Osteoblast (primary cell): ENCODE measurements at regions not wholly inside any gene's neighbourhood (a gene's known extent, or its start where the extent isn't known, plus 50 kb on each side); places are given as distances from the start of the nearest gene placed in this dataset.

ENCODE experiments used
- DNase-seq: peaks from one replicate; pipeline ENCODE4 v3.0.0; 2011; ENCODE audit warnings: low spot score, mixed read lengths; ENCODE audit not compliant: insufficient read length; ENCODE audit errors: missing footprints
- H2AFZ ChIP-seq: 2 replicates; pipeline ENCODE4 v1.6.0; 2011; ENCODE audit warnings: mild to moderate bottlenecking, low read length
- H3K27ac ChIP-seq: 2 replicates; pipeline ENCODE4 v1.5.1; 2011; ENCODE audit warnings: mild to moderate bottlenecking, low read depth, low read length, moderate library complexity
- H3K27me3 ChIP-seq: 2 replicates; pipeline ENCODE4 v1.6.0; 2012; ENCODE audit warnings: mild to moderate bottlenecking, control low read depth, inconsistent platforms, low read length, moderate library complexity; ENCODE audit not compliant: insufficient read depth
- H3K36me3 ChIP-seq: 2 replicates; pipeline ENCODE4 v1.5.1; 2011; ENCODE audit warnings: mild to moderate bottlenecking, low read length, control low read depth, moderate library complexity; ENCODE audit not compliant: insufficient read depth
- H3K4me1 ChIP-seq: 2 replicates; pipeline ENCODE4 v1.5.1; 2011; ENCODE audit warnings: mild to moderate bottlenecking, low read length, control low read depth, moderate library complexity; ENCODE audit not compliant: insufficient read depth
- H3K4me2 ChIP-seq: 2 replicates; pipeline ENCODE4 v1.6.0; 2011; ENCODE audit warnings: mild to moderate bottlenecking, low read length; ENCODE audit not compliant: insufficient read depth
- H3K4me3 ChIP-seq: fragments of 200-600 bp; sonication (generic); 3 replicates; pipeline ENCODE4 v1.5.1; 2012; ENCODE audit warnings: mild to moderate bottlenecking, low read length, inconsistent platforms; ENCODE audit not compliant: insufficient read depth
- H3K79me2 ChIP-seq: 2 replicates; pipeline ENCODE4 v1.6.0; 2012; ENCODE audit warnings: mild to moderate bottlenecking, low read length, control low read depth, inconsistent platforms; ENCODE audit not compliant: insufficient read depth
- H3K9me3 ChIP-seq: 2 replicates; pipeline ENCODE4 v1.5.1; 2011; ENCODE audit warnings: low read depth, low read length, control low read depth
- H4K20me1 ChIP-seq: 2 replicates; pipeline ENCODE4 v1.6.0; 2012; ENCODE audit warnings: mild to moderate bottlenecking, low read length, control low read depth; ENCODE audit not compliant: insufficient read depth
- CTCF ChIP-seq: IDR thresholded peaks from 2 replicates; pipeline ENCODE4 v1.5.1; 2011; ENCODE audit warnings: mild to moderate bottlenecking, low read depth, low read length, moderate library complexity; ENCODE audit errors: extremely low read depth

GRCh38 chr10:81116201-81116600, 578.5 kb downstream of the SH2D4B start:
- H4K20me1 ChIP-seq: no peaks in the 10 kb centered on the region
- no peaks in the 10 kb centered on the region for H3K27me3 ChIP-seq
- no peak overlapping the region for H3K4me2 ChIP-seq
- H3K36me3 ChIP-seq: no peaks in the 10 kb centered on the region
- no peak overlapping the region for H3K4me3 ChIP-seq
- H3K27ac ChIP-seq: no peak overlapping the region
- H2AFZ ChIP-seq: no peak overlapping the region
- TF ChIP-seq CTCF: no peak
- H3K4me1 ChIP-seq: no peaks in the 10 kb centered on the region
- DNase-seq: no peak
- no peaks in the 10 kb centered on the region for H3K9me3 ChIP-seq
- no peaks in the 10 kb centered on the region for H3K79me2 ChIP-seq

DNA sequence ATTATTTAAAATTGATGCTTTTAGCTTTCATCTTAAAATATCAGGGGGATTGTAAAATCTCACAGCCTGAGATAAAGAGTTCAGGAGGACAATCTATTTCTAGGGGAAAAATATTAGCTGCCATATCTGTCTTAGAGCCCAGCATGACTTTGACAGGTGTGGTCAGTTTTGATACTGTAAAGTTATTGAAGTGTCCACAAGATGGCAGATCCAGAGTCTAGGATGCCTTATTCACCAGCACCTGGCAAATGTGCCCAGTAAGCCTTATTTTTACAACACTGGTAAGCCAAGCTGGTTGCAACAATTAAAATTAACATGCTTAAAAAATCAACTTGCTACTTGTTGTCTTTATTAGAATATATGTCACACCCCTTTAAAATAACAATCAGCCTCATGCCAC, 579.3 kb downstream of the SH2D4B start:
- Histone ChIP-seq H3K79me2 (no peaks in the 10 kb centered on the region), H3K36me3 (no peaks in the 10 kb centered on the region), H3K27ac (no peak overlapping the region), H3K4me1 (no peaks in the 10 kb centered on the region), H3K4me3 (no peak overlapping the region), H3K9me3 (no peaks in the 10 kb centered on the region), H4K20me1 (no peaks in the 10 kb centered on the region), H2AFZ (no peak overlapping the region), H3K27me3 (no peaks in the 10 kb centered on the region), H3K4me2 (no peak overlapping the region)
- DNase-seq: no peak
- no peak for TF ChIP-seq CTCF

DNA sequence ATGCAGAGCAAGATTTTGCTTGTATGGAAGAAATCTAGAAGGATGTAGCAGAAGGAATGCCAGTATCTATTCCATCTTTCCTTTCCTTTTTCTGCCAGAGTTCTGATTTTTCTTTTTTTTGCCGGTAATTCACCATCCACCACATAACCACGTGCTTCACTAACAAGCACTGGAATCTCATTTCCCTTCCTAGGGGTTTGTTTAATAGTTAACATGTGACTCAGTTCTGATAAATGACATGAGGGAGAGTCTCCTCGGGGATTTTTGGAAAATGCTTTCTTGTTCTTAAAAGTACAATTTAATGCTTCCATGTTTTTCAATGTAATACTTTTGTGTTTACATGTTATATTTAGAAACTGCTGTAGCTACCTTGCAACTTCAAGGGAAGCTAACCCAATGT, 590.2 kb downstream of the SH2D4B start:
- H3K27ac ChIP-seq: no peak overlapping the region
- no peak for DNase-seq
- no peaks in the 10 kb centered on the region for H3K4me1 ChIP-seq
- H3K9me3 ChIP-seq: no peaks in the 10 kb centered on the region
- no peaks in the 10 kb centered on the region for H4K20me1 ChIP-seq
- H3K36me3 ChIP-seq: no peaks in the 10 kb centered on the region
- H3K4me2 ChIP-seq: no peak overlapping the region
- H3K27me3 ChIP-seq: no peaks in the 10 kb centered on the region
- TF ChIP-seq CTCF: no peak
- no peak overlapping the region for H3K4me3 ChIP-seq
- no peak overlapping the region for H2AFZ ChIP-seq
- H3K79me2 ChIP-seq: no peaks in the 10 kb centered on the region

GRCh38 chr10:81130014-81130413, 592.3 kb downstream of the SH2D4B start:
- no peaks in the 10 kb centered on the region for H3K36me3 ChIP-seq
- H3K4me2 ChIP-seq: no peak overlapping the region
- H2AFZ ChIP-seq: no peak overlapping the region
- no peak for DNase-seq
- H3K27me3 ChIP-seq: no peaks in the 10 kb centered on the region
- H3K4me3 ChIP-seq: no peak overlapping the region
- no peaks in the 10 kb centered on the region for H3K9me3 ChIP-seq
- H4K20me1 ChIP-seq: no peaks in the 10 kb centered on the region
- no peaks in the 10 kb centered on the region for H3K4me1 ChIP-seq
- no peaks in the 10 kb centered on the region for H3K79me2 ChIP-seq
- no peak overlapping the region for H3K27ac ChIP-seq
- TF ChIP-seq CTCF: no peak
